Lower leg skin (tissue), 4 donors: ENCODE measurements at regions not wholly inside any gene's neighbourhood (a gene's known extent, or its start where the extent isn't known, plus 50 kb on each side); places are given as distances from the start of the nearest gene placed in this dataset.

Source experiments
- DNase-seq, 2 donors: peaks; one replicate each; pipeline ENCODE4 v3.0.0-alpha.2; 2019; ENCODE audit warnings: low spot score in 2 of 2
- H3K4me3 ChIP-seq: fragments of 200-600 bp; sonication (generic); 2 replicates; pipeline ENCODE4 v1.5.1; 2017; ENCODE audit warnings: mild to moderate bottlenecking, low read depth; ENCODE audit not compliant: poor library complexity, severe bottlenecking
- CTCF ChIP-seq, 3 donors: fragments of 450-650 bp; IDR thresholded peaks; one replicate each; pipeline ENCODE4 v1.5.1; 2016; ENCODE audit warnings: antibody characterized with exemption in 3 of 3, mild to moderate bottlenecking in 3 of 3, moderate library complexity in 2 of 3
- POLR2A ChIP-seq, 2 donors: fragments of 450-650 bp; IDR thresholded peaks; one replicate each; pipeline ENCODE4 v1.6.1; 2016 to 2017; ENCODE audit warnings: antibody characterized with exemption in 2 of 2, mild to moderate bottlenecking in 1 of 2, moderate library complexity in 1 of 2
- WGBS, 2 donors: methylation state at CpG; one replicate each; pipeline ENCODE4 v1.1.5; 2018; 5-methylcytosine and 5-hydroxymethylcytosine counted together
- intact Hi-C: fragments of 100-400 bp; cut with DNase I; formaldehyde crosslinking; loops from one replicate; pipeline ENCODE4 v1.15.0; 2023; ENCODE audit warnings: low total_unique reads

GRCh38 chr22:22406445-22407027 lies 102.0 kb downstream of the ZNF280B start:
- intact Hi-C loops: no loop called here
- H3K4me3 ChIP-seq: no peak overlapping the region
- 53 to 69% methylated on average over 5 of the region's 5 CpGs for WGBS, 2 donors

GRCh38 chr22:22407061-22407460 lies 101.5 kb downstream of the ZNF280B start:
- no peak for TF ChIP-seq POLR2A (IDR thresholded peaks at IDR 0.05)
- TF ChIP-seq CTCF (IDR thresholded peaks at IDR 0.05): no peak
- DNase-seq: peak in 1 of 2 donors; percentile 40
- H3K4me3 ChIP-seq: no peak overlapping the region
- WGBS, 2 donors: 65 to 75% methylated on average over 5 of the region's 5 CpGs
- intact Hi-C loops: no loop called here

More at GRCh38 chr22:22406445-22407027, 102.0 kb downstream of the ZNF280B start:
- no peak for TF ChIP-seq POLR2A (IDR thresholded peaks at IDR 0.05)
- no peak for TF ChIP-seq CTCF (IDR thresholded peaks at IDR 0.05)
- peak in 1 of 2 donors; percentile 28 for DNase-seq

- peak in 1 of 2 donors; percentile 29 for DNase-seq
- intact Hi-C loops: no loop called here
- H3K4me3 ChIP-seq: no peak overlapping the region
- no peak for TF ChIP-seq CTCF (IDR thresholded peaks at IDR 0.05)
- TF ChIP-seq POLR2A (IDR thresholded peaks at IDR 0.05): no peak
- 62% methylated on average over 3 of the region's 3 CpGs for WGBS, 2 donors
Observed at GRCh38 chr22:22408269-22408668, 100.3 kb downstream of the ZNF280B start.

- WGBS, 2 donors: 51 to 53% methylated on average over 13 of the region's 14 CpGs
- DNase-seq: peak in 1 of 2 donors; percentile 76
- intact Hi-C loops: no loop called here
- no peak overlapping the region for H3K4me3 ChIP-seq
- TF ChIP-seq CTCF (IDR thresholded peaks at IDR 0.05): no peak
- no peak for TF ChIP-seq POLR2A (IDR thresholded peaks at IDR 0.05)
Observed at GRCh38 chr22:22408731-22409696, 99.5 kb downstream of the ZNF280B start.

GRCh38 chr22:22410121-22410520 lies 98.4 kb downstream of the ZNF280B start:
- intact Hi-C loops: no loop called here
- WGBS, 2 donors: 35 to 49% methylated on average over 5 of the region's 5 CpGs
- no peak overlapping the region for H3K4me3 ChIP-seq
- TF ChIP-seq POLR2A (IDR thresholded peaks at IDR 0.05) (no peak), CTCF (IDR thresholded peaks at IDR 0.05) (no peak)
- DNase-seq: peak in 1 of 2 donors; percentile 76
